OCI-LY7 (cell line): ENCODE measurements at regions not wholly inside any gene's neighbourhood (a gene's known extent, or its start where the extent isn't known, plus 50 kb on each side); places are given as distances from the start of the nearest gene placed in this dataset.

Experiments used
- BruUV-seq: library from RNA; stranded (reverse); fragments of 400-500 nt; replicated peaks from 2 replicates; lab custom pipeline; 2021; lab: Mats Ljungman, UMichigan
- CTCF ChIA-PET: fragments of 300-600 bp; sonication (Branson Sonifier 250); formaldehyde crosslinking; loops from one replicate; lab custom pipeline; 2022; ENCODE audit warnings: antibody characterized with exemption; ENCODE audit not compliant: unreplicated experiment; lab: Charles Lee
- POLR2A ChIA-PET: fragments of 300-600 bp; sonication (Branson Sonifier 250); formaldehyde crosslinking; loops from one replicate; lab custom pipeline; 2022; ENCODE audit warnings: antibody characterized with exemption; lab: Charles Lee
- DNase-seq: peaks from one replicate; pipeline ENCODE4 v3.0.0-alpha.2; 2015; ENCODE audit warnings: low spot score
- H2AFZ ChIP-seq: fragments of 200-600 bp; sonication (generic), shearing (Covaris generic); 2 replicates; pipeline ENCODE4 v1.6.1; 2014; ENCODE audit warnings: mild to moderate bottlenecking, antibody characterized with exemption, low read length, moderate library complexity
- H3K27ac ChIP-seq: fragments of 200-600 bp; sonication (generic); 2 replicates; pipeline ENCODE4 v1.5.1; 2014; ENCODE audit warnings: mixed run types, low read depth, mild to moderate bottlenecking, moderate library complexity, low read length, inconsistent platforms; ENCODE audit not compliant: poor library complexity, severe bottlenecking
- H3K36me3 ChIP-seq: fragments of 200-600 bp; sonication (generic); 2 replicates; pipeline ENCODE4 v1.6.1; 2014; ENCODE audit warnings: mild to moderate bottlenecking, antibody characterized with exemption, low read length, moderate library complexity, mixed read lengths; ENCODE audit not compliant: insufficient read depth
- H3K4me1 ChIP-seq: fragments of 200-600 bp; sonication (generic); 2 replicates; pipeline ENCODE4 v1.5.1; 2014; ENCODE audit warnings: mild to moderate bottlenecking, low read length; ENCODE audit not compliant: insufficient read depth, poor library complexity, severe bottlenecking
- H3K4me2 ChIP-seq: fragments of 200-600 bp; sonication (generic); 2 replicates; pipeline ENCODE4 v1.6.1; 2014; ENCODE audit warnings: mild to moderate bottlenecking, low read length
- H3K4me3 ChIP-seq: fragments of 200-600 bp; sonication (generic); 2 replicates; pipeline ENCODE4 v1.5.1; 2014; ENCODE audit warnings: mild to moderate bottlenecking, low read depth, low read length; ENCODE audit not compliant: poor library complexity, severe bottlenecking
- H3K79me2 ChIP-seq: fragments of 200-600 bp; sonication (generic); 2 replicates; pipeline ENCODE4 v1.6.1; 2016; ENCODE audit warnings: low read depth, mild to moderate bottlenecking, low read length, moderate library complexity, mixed read lengths; ENCODE audit not compliant: insufficient read depth
- H3K9me2 ChIP-seq: fragments of 200-600 bp; sonication (generic); 2 replicates; pipeline ENCODE4 v1.6.1; 2016; ENCODE audit warnings: mild to moderate bottlenecking, low read length, mixed read lengths; ENCODE audit not compliant: insufficient read depth
- H3K9me3 ChIP-seq: fragments of 200-600 bp; sonication (generic); 2 replicates; pipeline ENCODE4 v1.6.1; 2014; ENCODE audit warnings: mild to moderate bottlenecking, mixed run types, low read length, mixed read lengths
- H4K20me1 ChIP-seq: fragments of 200-600 bp; sonication (generic); 2 replicates; pipeline ENCODE4 v1.6.1; 2014; ENCODE audit warnings: mild to moderate bottlenecking, antibody characterized with exemption, low read length, moderate library complexity, mixed read lengths; ENCODE audit not compliant: insufficient read depth
- CTCF ChIP-seq: fragments of 200-600 bp; sonication (generic); conservative IDR thresholded peaks from 2 replicates; pipeline ENCODE4 v1.5.1; 2014; ENCODE audit warnings: mild to moderate bottlenecking, antibody characterized with exemption, low read length, moderate library complexity, mixed read lengths
- EZH2phosphoT487 ChIP-seq: fragments of 200-600 bp; sonication (generic); IDR thresholded peaks from 2 replicates; pipeline ENCODE4 v1.6.1; 2018; ENCODE audit warnings: low read depth, borderline replicate concordance, mild to moderate bottlenecking, mixed run types, antibody characterized with exemption, low read length, moderate library complexity, mixed read lengths
- intact Hi-C: fragments of 100-400 bp; cut with micrococcal nuclease; formaldehyde crosslinking; loops from one replicate; pipeline ENCODE4 v1.10.0; 2022; ENCODE audit not compliant: unreplicated experiment

GRCh38 chr9:95750725-95751519 lies 124.6 kb upstream of the ERCC6L2 start:
- H3K9me3 ChIP-seq = no peaks in the 10 kb centered on the region
- H3K4me2 ChIP-seq = no peak overlapping the region
- H3K4me1 ChIP-seq = no peaks in the 10 kb centered on the region
- ChIA-PET POLR2A (interaction anchor here (0.6 kb wide), 1 partner anchor 220 kb away, joined by 3 read pairs; no protein-coding TSS in a partner anchor), CTCF (interaction anchor here (0.6 kb wide), 1 partner anchor 85 kb away, joined by 15 read pairs; no protein-coding TSS in a partner anchor)
- no peaks in the 10 kb centered on the region for H4K20me1 ChIP-seq
- no peaks in the 10 kb centered on the region for H3K9me2 ChIP-seq
- no peak overlapping the region for H3K4me3 ChIP-seq
- H2AFZ ChIP-seq = no peak overlapping the region
- H3K79me2 ChIP-seq = no peaks in the 10 kb centered on the region
- H3K36me3 ChIP-seq = no peaks in the 10 kb centered on the region
- H3K27ac ChIP-seq = no peak overlapping the region
- TF ChIP-seq CTCF = no peak
- no peak for TF ChIP-seq EZH2phosphoT487
- DNase-seq = no peak
- BruUV-seq = no TSS peak
- intact Hi-C loops = no loop called here

GRCh38 chr9:95749493-95749892 lies 126.0 kb upstream of the ERCC6L2 start:
- H4K20me1 ChIP-seq = no peaks in the 10 kb centered on the region
- H3K9me3 ChIP-seq = no peaks in the 10 kb centered on the region
- H3K27ac ChIP-seq = no peak overlapping the region
- intact Hi-C loops = no loop called here
- H3K36me3 ChIP-seq = no peaks in the 10 kb centered on the region
- no peaks in the 10 kb centered on the region for H3K79me2 ChIP-seq
- ChIA-PET CTCF (interaction anchor here (0.6 kb wide), 1 partner anchor 22 kb away, joined by 3 read pairs; no protein-coding TSS in a partner anchor), POLR2A (no interaction called here)
- H2AFZ ChIP-seq = no peak overlapping the region
- no peak overlapping the region for H3K4me3 ChIP-seq
- H3K4me2 ChIP-seq = no peak overlapping the region
- BruUV-seq = no TSS peak
- H3K4me1 ChIP-seq = no peaks in the 10 kb centered on the region
- TF ChIP-seq CTCF (no peak), EZH2phosphoT487 (no peak)
- H3K9me2 ChIP-seq = no peaks in the 10 kb centered on the region
- DNase-seq = no peak
